ENCODE measurements at regions not wholly inside any gene's neighbourhood (a gene's known extent, or its start where the extent isn't known, plus 50 kb on each side); places are given as distances from the start of the nearest gene placed in this dataset.

DNA sequence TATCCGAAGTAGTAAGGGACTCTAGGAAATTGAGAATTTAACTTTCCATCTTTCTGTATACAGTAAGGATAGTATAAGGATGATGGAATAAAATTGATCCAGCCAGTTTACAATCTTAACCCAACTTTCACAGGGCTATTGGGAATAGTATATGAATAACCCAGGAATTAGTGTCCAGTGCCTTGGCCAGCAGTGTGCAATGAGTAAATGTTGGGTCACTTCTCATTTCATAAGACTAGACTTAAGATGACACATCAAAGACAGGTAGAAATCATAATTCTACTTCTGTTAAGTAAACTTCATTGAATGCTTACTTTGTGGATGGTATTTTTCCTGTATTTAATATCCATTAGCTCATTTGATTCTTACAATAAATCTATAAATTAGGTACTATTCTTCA, 949.6 kb upstream of the GOT2 start:
- no peak overlapping the region for H2AFZ ChIP-seq (ENCODE audit: low read length)
- no peak overlapping the region for H3K4me2 ChIP-seq (ENCODE audit: insufficient read depth, low read length)
- no peaks in the 10 kb centered on the region for H3K27me3 ChIP-seq (ENCODE audit: insufficient read depth, low read length)
- TF ChIP-seq, protein P1, sequence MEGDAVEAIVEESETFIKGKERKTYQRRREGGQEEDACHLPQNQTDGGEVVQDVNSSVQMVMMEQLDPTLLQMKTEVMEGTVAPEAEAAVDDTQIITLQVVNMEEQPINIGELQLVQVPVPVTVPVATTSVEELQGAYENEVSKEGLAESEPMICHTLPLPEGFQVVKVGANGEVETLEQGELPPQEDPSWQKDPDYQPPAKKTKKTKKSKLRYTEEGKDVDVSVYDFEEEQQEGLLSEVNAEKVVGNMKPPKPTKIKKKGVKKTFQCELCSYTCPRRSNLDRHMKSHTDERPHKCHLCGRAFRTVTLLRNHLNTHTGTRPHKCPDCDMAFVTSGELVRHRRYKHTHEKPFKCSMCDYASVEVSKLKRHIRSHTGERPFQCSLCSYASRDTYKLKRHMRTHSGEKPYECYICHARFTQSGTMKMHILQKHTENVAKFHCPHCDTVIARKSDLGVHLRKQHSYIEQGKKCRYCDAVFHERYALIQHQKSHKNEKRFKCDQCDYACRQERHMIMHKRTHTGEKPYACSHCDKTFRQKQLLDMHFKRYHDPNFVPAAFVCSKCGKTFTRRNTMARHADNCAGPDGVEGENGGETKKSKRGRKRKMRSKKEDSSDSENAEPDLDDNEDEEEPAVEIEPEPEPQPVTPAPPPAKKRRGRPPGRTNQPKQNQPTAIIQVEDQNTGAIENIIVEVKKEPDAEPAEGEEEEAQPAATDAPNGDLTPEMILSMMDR (IDR thresholded peaks at IDR 0.05; ENCODE audit: extremely low read depth, low read depth, low read length), result no peak
- no peaks in the 10 kb centered on the region for H3K9me3 ChIP-seq (ENCODE audit: low read depth, low read length)
- no peaks in the 10 kb centered on the region for H3K36me3 ChIP-seq (ENCODE audit: insufficient read depth, low read length)
- no peaks in the 10 kb centered on the region for H3K79me2 ChIP-seq (ENCODE audit: insufficient read depth, low read length)
- no peaks in the 10 kb centered on the region for H4K20me1 ChIP-seq (ENCODE audit: insufficient read depth, low read length)
- H3K4me1 ChIP-seq (ENCODE audit: insufficient read depth, low read length), result peaks cover 9% of the 10 kb centered on the region
- no peak overlapping the region for H3K4me3 ChIP-seq (ENCODE audit: insufficient read depth, low read length)
- DNase-seq (ENCODE audit: insufficient read length, low spot score, missing footprints), result peak; percentile 5
- no peak overlapping the region for H3K27ac ChIP-seq (ENCODE audit: low read depth, low read length)

DNA sequence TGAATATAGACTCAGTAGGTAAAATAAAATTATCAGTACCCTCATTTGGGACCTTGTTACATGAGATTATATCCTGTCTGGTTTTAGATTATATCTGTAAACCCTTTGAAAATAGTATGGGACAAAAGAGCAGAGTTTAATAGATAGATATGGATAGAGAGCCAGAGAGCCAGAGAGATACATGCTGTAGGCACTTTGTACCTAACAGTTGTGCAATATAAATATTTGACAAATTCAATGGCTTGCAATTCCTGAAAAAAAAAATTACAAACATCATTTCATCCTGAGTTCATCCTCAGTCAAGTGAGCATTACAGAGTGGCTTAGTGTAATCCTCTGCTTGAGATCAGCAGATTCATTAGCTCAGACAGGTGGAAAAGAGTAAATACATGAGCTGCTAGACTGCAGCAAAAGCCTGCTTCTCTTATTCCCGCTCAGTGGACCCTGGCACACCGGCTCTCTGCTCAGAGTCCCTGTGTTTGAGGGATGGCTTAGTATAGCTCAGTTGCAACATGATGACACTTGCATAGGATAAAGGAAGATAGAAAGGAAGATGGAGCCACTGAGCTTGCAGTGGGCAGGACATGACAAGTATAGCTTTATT, 931.6 kb upstream of the GOT2 start:
- no peaks in the 10 kb centered on the region for H3K9me3 ChIP-seq (ENCODE audit: low read depth, low read length)

DNA sequence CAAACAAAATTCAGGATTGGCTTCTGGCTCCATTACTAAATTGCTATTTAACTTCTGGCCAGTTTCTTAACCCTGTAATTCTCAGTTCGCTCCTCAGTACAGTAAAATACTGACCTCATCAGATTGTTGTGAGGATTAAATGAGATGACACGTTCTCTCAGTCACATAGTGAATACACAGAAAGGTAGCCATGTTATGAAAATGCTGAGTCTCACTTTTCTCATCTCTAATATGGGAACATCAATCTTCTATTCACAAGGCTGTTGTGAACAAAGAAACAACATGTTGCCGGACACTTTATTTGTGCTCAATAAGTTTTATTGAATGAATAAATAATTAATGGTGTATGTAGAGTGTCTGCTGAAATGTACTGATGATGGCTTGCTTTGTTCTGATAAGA, 924.5 kb upstream of the GOT2 start:
- Histone ChIP-seq H3K9me3 (ENCODE audit: low read depth, low read length) (no peaks in the 10 kb centered on the region), H3K4me2 (ENCODE audit: insufficient read depth, low read length) (no peak overlapping the region), H3K27me3 (ENCODE audit: insufficient read depth, low read length) (no peaks in the 10 kb centered on the region), H4K20me1 (ENCODE audit: insufficient read depth, low read length) (no peaks in the 10 kb centered on the region), H3K36me3 (ENCODE audit: insufficient read depth, low read length) (no peaks in the 10 kb centered on the region), H2AFZ (ENCODE audit: low read length) (no peak overlapping the region), H3K27ac (ENCODE audit: low read depth, low read length) (no peak overlapping the region), H3K79me2 (ENCODE audit: insufficient read depth, low read length) (no peaks in the 10 kb centered on the region), H3K4me3 (ENCODE audit: insufficient read depth, low read length) (no peak overlapping the region), H3K4me1 (ENCODE audit: insufficient read depth, low read length) (no peaks in the 10 kb centered on the region)
- DNase-seq (ENCODE audit: insufficient read length, low spot score, missing footprints), result no peak
- TF ChIP-seq, protein P1 (IDR thresholded peaks at IDR 0.05; ENCODE audit: extremely low read depth, low read depth, low read length), result no peak

More for the DNA sequence above, 931.6 kb upstream of the GOT2 start:
- H3K36me3 ChIP-seq (ENCODE audit: insufficient read depth, low read length), result no peaks in the 10 kb centered on the region
- no peak overlapping the region for H3K4me3 ChIP-seq (ENCODE audit: insufficient read depth, low read length)
- no peak overlapping the region for H2AFZ ChIP-seq (ENCODE audit: low read length)
- no peak overlapping the region for H3K4me2 ChIP-seq (ENCODE audit: insufficient read depth, low read length)
- no peak overlapping the region for H3K27ac ChIP-seq (ENCODE audit: low read depth, low read length)
- H3K4me1 ChIP-seq (ENCODE audit: insufficient read depth, low read length), result no peaks in the 10 kb centered on the region
- H3K27me3 ChIP-seq (ENCODE audit: insufficient read depth, low read length), result no peaks in the 10 kb centered on the region
- no peak for DNase-seq (ENCODE audit: insufficient read length, low spot score, missing footprints)
- TF ChIP-seq, protein P1 (IDR thresholded peaks at IDR 0.05; ENCODE audit: extremely low read depth, low read depth, low read length), result no peak
- H4K20me1 ChIP-seq (ENCODE audit: insufficient read depth, low read length), result no peaks in the 10 kb centered on the region
- no peaks in the 10 kb centered on the region for H3K79me2 ChIP-seq (ENCODE audit: insufficient read depth, low read length)

DNA sequence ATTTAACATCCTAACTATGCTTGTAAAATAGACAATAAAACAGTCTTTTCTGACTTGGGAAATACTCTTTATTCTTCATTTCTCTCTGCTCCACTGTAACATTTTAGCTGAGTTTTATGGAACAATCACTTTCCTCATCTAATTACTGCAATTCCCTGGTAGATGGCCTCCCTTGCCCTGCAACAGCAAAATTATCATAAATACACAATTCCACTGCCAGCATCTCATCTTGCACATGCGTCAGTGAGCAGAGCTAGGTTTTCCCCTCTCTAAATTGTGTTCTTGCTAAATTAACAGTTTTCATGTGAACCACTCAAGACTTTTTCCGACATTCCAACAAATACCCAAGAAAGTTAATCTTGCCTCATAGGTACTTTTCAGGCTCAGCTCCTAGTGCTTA, 920.9 kb upstream of the GOT2 start:
- no peak overlapping the region for H2AFZ ChIP-seq (ENCODE audit: low read length)
- no peaks in the 10 kb centered on the region for H3K9me3 ChIP-seq (ENCODE audit: low read depth, low read length)
- no peaks in the 10 kb centered on the region for H4K20me1 ChIP-seq (ENCODE audit: insufficient read depth, low read length)
- H3K27me3 ChIP-seq (ENCODE audit: insufficient read depth, low read length), result no peaks in the 10 kb centered on the region
- no peak overlapping the region for H3K4me3 ChIP-seq (ENCODE audit: insufficient read depth, low read length)
- no peak for DNase-seq (ENCODE audit: insufficient read length, low spot score, missing footprints)
- no peaks in the 10 kb centered on the region for H3K4me1 ChIP-seq (ENCODE audit: insufficient read depth, low read length)
- no peaks in the 10 kb centered on the region for H3K36me3 ChIP-seq (ENCODE audit: insufficient read depth, low read length)
- no peak overlapping the region for H3K27ac ChIP-seq (ENCODE audit: low read depth, low read length)
- TF ChIP-seq, protein P1 (IDR thresholded peaks at IDR 0.05; ENCODE audit: extremely low read depth, low read depth, low read length), result no peak
- no peaks in the 10 kb centered on the region for H3K79me2 ChIP-seq (ENCODE audit: insufficient read depth, low read length)
- no peak overlapping the region for H3K4me2 ChIP-seq (ENCODE audit: insufficient read depth, low read length)
